HG03103 (cell line): ENCODE measurements at regions not wholly inside any gene's neighbourhood (a gene's known extent, or its start where the extent isn't known, plus 50 kb on each side); places are given as distances from the start of the nearest gene placed in this dataset.

Experiments
- ATAC-seq: cut with Tn5 transposase; IDR thresholded peaks from one replicate; pipeline ENCODE4 v1.9.1; 2021; ENCODE audit warnings: low read depth; ENCODE audit not compliant: unreplicated experiment

- no peak for ATAC-seq
These were observed 260.7 kb downstream of the SYK start for GRCh38 chr9:91062281-91062680.

DNA sequence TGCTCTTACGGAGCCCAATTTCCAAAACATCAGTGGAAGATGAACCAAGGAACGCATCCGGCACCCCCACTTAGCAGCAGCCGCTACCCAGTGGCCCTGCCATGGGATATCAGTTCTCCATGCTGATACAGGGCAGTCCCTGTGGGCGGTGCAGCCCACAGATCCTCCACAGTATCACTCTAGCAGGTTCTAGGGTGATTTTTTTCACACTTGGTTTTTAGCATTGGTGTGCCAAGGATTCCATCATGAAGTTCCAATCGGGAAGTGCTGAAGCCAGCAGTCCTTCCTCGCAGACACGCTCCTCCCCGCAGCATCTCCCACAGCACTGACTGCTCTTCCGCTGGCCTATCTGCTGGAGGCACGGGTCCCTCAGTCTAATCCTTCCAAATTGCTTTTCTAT, 261.9 kb downstream of the SYK start:
- ATAC-seq: no peak

DNA sequence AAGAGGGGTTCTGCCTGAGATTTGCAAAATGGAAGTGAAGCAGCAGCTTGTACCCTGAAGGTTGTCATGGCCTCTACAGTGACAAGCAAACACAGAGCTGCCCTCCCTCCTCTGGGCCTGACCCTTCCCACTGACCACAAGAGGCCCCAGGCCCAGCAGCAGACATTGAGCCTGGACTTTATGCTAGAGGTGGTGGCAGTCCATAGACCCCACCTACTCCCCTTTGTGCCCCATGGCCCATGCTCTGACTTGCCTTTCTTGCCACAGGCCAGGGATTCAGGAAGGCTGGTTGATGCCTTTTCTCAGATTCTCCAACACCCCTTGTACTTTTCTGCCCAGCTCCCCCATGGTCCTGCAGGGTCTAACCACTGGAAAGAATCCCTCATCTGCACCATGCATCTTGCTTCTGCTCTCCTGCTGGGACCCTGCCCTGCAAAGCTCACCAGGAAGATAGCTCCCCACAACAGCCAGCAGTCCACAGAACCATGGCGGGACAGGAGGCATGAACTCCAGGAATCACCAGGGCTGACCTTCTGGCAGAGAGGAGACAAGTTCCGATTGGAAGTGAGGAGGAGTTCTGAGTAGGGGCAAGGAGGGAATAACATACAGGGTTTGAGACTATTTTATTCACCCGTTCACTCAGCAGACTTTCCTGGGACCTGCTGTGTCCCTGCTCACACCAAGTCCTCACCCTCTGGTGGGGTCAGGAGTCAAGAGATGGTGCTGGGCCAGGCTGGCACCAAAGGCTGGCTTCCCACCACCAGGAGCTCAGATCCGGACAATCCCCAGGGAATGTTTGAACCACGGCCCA, 263.8 kb downstream of the SYK start:
- no peak for ATAC-seq

DNA sequence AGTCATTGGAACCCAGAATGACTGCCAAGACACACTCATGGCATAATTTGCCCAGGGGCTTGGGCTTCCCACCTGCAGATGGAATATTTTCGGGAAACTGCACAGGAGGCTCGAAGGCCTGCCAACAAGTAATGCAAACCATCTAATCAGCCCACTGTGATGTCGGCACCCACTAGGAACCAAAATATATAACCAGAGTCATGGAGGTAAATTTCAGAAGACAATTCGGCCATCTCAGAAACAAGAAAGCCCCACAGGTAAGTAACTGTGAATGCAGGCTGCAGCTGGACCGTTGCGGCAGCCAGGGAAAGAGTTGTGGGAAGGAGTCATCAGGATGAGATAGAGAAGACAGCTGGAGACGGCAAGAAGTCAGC, 264.4 kb downstream of the SYK start:
- no peak for ATAC-seq

DNA sequence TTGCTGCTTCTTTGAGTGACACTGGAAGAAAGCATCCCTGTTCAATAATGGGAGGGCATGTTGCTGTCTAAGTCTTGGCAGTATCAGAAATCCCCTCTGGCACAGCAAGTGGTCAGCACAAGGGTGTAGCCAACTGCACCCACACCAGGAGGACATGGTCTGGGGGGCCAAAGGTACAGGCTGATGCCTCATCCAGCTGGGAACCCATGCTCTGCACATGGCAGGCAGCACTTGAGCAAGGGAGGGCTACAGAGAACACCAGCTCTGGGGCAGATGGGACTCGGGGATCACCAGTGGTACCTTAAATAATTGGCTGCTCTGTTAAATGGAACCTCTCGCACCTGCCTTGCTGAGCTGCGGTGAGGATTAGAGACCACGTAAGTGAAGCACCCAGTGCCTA, 265.2 kb downstream of the SYK start:
- ATAC-seq: no peak

- no peak for ATAC-seq
These were observed 265.8 kb downstream of the SYK start for GRCh38 chr9:91067306-91067860.

GRCh38 chr9:91071184-91071990, 269.8 kb downstream of the SYK start:
- ATAC-seq: no peak

DNA sequence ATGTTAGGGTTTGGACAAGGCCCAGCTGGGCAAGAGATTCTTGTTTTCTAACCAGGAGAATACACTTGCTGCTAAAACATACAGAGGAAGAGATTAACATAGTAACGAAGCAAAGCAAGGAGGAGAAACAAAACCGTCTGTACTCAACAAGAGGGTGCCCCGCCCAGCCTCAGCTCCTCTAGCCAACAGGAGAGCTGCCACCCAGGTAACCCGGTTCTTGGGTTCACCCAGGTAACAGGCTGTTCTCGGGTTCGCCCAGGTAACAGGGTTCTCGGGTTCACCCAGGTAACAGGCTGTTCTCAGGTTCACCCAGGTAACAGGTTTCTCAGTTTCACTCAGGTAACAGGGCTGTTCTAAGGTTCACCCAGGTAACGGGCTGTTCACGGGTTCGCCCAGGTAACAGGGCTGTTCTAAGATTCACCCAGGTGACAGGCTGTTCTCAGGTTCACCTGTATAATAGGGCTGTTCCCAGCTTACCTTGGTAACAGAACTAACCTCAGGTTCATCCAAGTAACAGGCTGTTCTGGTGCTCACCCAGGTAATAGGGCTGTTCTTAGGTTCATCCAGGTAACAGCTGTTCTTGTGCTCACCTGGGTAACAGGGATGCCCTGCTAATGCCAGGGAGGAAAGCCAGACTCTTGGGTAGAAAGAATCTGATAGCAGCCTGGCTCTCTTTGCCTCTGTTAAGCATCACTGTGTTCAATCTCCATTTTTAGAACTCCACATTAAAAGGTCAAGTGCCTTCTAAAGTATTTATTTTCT, 271.6 kb downstream of the SYK start:
- no peak for ATAC-seq

DNA sequence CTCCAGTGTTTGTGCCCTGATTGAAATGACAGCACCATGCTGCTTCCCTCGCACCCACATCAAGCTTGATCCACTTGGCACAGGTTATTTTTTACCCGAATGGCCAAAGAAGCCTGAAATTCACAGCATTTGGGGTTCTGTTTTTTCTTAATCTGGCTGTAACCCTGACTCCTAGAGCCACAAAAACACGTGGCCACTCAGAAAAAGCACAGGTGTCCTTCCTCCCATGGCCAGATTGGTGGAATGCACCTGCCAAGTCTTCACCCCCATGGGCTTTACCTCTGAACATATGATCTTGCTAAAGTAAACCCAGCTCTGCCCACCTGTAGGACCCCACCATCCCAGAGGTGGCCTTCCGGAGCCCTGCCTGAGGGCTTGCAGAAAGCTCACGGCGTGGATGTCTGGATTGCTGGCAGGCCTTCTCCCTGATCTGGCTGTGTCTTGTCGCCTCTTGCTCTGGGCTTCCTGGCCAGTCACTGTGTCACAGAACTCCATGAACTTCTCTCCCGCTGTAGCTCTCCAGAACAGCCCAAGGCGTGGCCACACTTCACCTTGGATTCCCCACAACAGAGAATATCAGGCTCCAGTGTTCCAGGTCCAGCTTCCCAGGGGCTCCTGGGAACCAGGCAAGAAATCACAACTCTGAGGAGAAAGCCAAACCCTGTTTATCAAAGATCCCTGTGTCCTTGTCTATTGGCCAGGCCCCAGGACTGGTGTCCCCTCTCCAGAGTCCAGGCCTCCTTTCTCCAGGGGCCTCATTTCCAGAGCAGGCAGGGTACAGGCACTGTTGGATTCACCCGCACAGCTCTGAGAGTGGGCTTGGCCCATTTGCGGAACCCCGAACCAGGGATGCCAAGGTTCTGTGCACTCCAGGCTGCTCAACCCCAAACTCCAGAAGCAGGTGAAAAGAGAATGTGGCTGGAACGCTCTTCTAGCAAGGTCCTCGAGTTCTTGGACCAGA, 272.5 kb downstream of the SYK start:
- no peak for ATAC-seq

DNA sequence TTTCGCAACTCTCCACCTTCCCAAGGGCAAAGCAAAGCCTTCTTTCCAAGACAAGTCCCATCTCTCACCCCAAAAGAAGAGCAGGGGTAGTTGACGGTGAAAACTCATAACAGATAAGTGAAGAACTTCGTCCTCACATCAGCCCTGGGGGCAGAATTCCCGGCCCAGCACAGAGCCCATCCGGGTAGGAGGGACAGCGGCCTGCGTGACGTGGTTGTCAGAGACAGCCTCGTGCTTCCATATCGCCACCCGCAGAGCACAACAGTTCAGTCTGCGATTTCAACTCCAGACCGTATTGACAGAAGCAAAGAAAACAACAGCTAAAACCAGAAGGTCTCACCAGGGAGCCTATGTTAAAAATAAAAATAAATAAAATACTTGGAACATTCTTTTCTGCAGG, 273.2 kb downstream of the SYK start:
- no peak for ATAC-seq

DNA sequence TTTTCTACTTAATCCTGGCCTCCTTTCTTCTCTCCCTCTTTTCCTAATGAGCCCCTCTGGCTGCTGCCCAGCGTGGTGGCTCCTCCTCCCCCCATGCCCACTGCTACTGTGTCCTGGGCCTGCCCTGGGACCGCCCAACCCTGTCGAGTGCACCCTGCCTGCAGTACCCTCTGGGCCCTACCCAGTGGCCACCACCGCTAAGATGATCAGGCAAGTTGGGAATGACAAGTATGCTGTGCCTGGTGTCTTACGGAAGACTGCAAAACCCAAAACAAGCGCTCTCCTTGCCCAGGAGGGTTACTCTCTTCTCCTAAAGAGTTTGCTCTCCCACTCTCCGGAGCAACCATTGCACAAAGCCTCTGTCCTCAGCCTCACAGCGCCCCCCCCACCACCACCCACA, 273.7 kb downstream of the SYK start:
- ATAC-seq: no peak

GRCh38 chr9:91077624-91078368, 276.2 kb downstream of the SYK start:
- ATAC-seq: no peak

DNA sequence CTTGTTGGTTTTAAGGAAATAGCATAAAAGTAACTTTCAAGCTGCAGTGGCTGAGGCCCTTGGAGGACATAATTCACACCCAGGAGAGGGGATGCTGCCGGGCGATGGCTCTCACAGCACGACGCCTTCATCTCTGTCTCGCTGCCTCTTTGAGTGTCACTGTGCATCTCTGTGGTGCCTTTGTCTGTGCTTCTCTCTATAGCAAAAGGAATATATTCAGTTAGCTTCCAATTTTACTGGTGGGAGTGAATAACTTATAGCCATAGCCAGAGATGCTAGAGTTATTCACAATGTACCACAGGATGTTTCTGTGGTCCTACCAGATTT, 276.7 kb downstream of the SYK start:
- ATAC-seq: no peak

DNA sequence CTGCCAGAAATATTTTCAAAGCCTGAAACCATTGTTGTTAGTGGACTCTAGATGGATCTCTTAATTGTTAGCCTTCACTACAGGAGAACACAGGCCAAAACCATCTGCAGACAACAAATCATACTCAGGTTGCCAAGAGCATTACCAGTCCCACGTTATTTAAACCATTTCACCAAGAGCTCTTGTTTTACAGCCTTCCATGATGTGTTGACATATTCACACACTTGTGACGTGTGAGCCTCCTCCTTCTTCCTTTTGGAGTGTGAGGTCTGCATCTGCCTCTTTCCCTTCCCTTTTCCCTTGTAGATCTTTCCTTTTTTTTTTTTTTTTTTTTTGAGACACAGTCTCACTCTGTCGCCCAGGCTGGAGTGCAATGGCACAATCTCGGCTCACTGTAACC, 279.0 kb downstream of the AUH start:
- no peak for ATAC-seq

- no peak for ATAC-seq
These were observed 276.7 kb downstream of the AUH start for GRCh38 chr9:91084896-91085516.

DNA sequence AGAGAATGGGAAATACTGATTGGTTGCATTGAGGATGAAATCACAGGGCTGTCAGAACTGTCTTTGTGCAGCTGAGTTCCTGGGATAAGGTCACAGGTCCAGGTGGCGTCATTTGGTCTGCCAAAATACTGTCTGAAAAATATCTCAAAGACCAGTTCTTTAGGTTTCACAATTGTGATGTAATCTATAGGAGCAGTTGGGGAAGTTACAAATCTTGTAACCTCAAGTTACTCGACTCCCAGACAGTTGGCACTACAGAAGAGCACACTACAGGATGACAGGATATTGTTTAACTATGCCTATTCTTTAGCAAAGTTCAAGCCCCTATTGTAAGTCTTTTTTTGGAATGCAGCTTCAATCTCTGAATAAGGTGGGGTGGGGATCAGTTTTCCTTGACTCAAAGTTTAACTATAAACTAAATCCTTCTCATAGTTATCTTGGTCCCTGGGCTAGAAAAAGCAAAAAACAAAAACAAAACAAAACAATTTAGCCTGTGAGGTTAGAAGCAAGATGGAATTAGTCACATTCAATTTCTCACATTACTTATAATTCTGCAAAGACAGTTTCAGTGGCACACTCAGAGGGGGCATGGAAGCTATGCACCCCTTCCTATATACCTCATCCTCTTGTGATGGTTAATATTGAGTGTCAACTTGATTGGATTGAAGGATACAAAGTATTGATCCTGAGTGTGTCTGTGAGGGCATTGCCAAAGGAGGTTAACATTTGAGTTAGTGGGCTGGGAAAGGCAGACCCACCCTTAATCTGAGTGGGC, 276.0 kb downstream of the AUH start:
- ATAC-seq: no peak

DNA sequence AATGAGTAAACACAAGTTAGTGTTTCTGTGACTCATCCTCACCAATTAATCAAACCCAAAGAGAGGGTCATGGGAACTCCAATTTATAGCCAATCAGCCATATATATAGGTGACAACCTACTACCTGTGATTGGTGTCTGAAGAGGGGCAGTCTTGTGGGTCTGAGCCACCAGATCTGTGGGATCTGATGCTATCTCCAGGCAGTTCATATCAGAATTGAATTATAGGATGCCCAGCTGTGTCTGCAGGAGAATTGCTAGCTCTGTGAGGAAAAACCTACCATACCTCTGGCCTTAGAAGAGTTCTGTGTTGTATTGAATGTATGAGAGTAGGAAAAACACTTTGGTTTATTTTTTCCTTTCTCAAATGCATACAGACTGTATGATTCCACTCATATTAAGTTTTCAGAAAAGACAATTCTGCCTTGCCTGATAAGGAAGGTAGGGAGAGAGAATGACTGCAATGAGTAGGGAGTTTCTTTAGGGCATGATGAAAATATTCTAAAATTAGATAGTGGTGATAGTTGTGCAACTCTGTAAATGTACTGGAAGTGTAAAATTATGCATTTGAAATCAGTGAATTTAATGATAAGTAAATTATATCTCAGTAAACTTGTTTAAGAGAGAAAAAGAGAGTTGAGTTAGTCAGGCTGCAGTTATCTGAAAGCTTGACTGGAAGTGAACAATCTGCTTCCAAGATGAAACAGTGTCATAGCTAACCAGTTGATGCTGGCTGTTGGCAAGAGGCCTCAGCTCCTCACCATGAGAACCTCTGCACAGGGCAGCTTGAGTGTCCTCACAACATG, 274.9 kb downstream of the AUH start:
- ATAC-seq: no peak

GRCh38 chr9:91087462-91087759, 274.3 kb downstream of the AUH start:
- ATAC-seq: no peak
